ENCODE measurements at regions not wholly inside any gene's neighbourhood (a gene's known extent, or its start where the extent isn't known, plus 50 kb on each side); places are given as distances from the start of the nearest gene placed in this dataset.

- no peak for DNase-seq (ENCODE audit: low spot score)
Measured at GRCh38 chr21:36535618-36536241, 55.8 kb upstream of the CLDN14 start.

GRCh38 chr21:36538761-36539160 is 58.8 kb upstream of the CLDN14 start:
- Histone ChIP-seq H3K9ac (ENCODE audit: low read depth in 1 of 2, low read length in 2 of 2) (no peak overlapping the region), H3K4me3 (ENCODE audit: low read depth in 1 of 3, low read length in 3 of 3) (no peak overlapping the region), H3K27ac (ENCODE audit: low read depth in 1 of 2, low read length in 2 of 2) (no peak overlapping the region), H3K27me3 (ENCODE audit: control insufficient read depth in 4 of 4, insufficient read depth in 4 of 4, low read length in 3 of 4) (no peaks in the 10 kb centered on the region), H3K36me3 (ENCODE audit: control insufficient read depth in 4 of 4, insufficient read depth in 3 of 4, low read depth in 1 of 4, low read length in 3 of 4) (no peaks in the 10 kb centered on the region), H3K4me1 (ENCODE audit: control insufficient read depth in 4 of 4, insufficient read depth in 4 of 4, low read length in 3 of 4) (peaks cover 2 to 7% (median 3%) of the 10 kb centered on the region in 4 donors), H3K9me3 (ENCODE audit: control insufficient read depth in 4 of 4, low read length in 3 of 4) (no peaks in the 10 kb centered on the region)
- DNase-seq (ENCODE audit: low spot score): no peak
- 93% methylated on average over 11 of the region's 11 CpGs for WGBS
- no peak for TF ChIP-seq SP1 (IDR thresholded peaks at IDR 0.05)
- no peak for TF ChIP-seq FOXA1 (IDR thresholded peaks at IDR 0.05)
- TF ChIP-seq GABPA (IDR thresholded peaks at IDR 0.05 in 1 of 2, conservative IDR thresholded peaks at IDR 0.05 in 1 of 2): no peak
- TF ChIP-seq CTCF (IDR thresholded peaks at IDR 0.05; ENCODE audit: low read depth, low read length, missing input control): no peak
- no peak for TF ChIP-seq ZBTB33 (IDR thresholded peaks at IDR 0.05)
- TF ChIP-seq EGR1 (IDR thresholded peaks at IDR 0.05; ENCODE audit: low read depth in 2 of 2): no peak
- no peak for TF ChIP-seq FOXA2 (IDR thresholded peaks at IDR 0.05)
- no peak for TF ChIP-seq ATF3 (IDR thresholded peaks at IDR 0.05)
- TF ChIP-seq YY1 (IDR thresholded peaks at IDR 0.05): no peak
- TF ChIP-seq RAD21 (IDR thresholded peaks at IDR 0.05): no peak

More at GRCh38 chr21:36535618-36536241, 55.8 kb upstream of the CLDN14 start:
- H3K27ac ChIP-seq (ENCODE audit: low read depth in 1 of 2, low read length in 2 of 2): no peak overlapping the region
- H3K36me3 ChIP-seq (ENCODE audit: control insufficient read depth in 4 of 4, insufficient read depth in 3 of 4, low read depth in 1 of 4, low read length in 3 of 4): no peaks in the 10 kb centered on the region
- no peaks in the 10 kb centered on the region for H3K9me3 ChIP-seq (ENCODE audit: control insufficient read depth in 4 of 4, low read length in 3 of 4)
- no peaks in the 10 kb centered on the region for H3K4me1 ChIP-seq (ENCODE audit: control insufficient read depth in 4 of 4, insufficient read depth in 4 of 4, low read length in 3 of 4)
- H3K4me3 ChIP-seq (ENCODE audit: low read depth in 1 of 3, low read length in 3 of 3): no peak overlapping the region
- TF ChIP-seq ZBTB33 (IDR thresholded peaks at IDR 0.05) (no peak), NR2F2 (IDR thresholded peaks at IDR 0.05) (no peak), TAF1 (conservative IDR thresholded peaks at IDR 0.05) (no peak), EGR1 (IDR thresholded peaks at IDR 0.05; ENCODE audit: low read depth in 2 of 2) (no peak), ATF3 (IDR thresholded peaks at IDR 0.05) (no peak), REST (IDR thresholded peaks at IDR 0.05) (no peak), RXRA (IDR thresholded peaks at IDR 0.05) (no peak), JUND (IDR thresholded peaks at IDR 0.05) (no peak), RAD21 (IDR thresholded peaks at IDR 0.05) (no peak), HNF4G (IDR thresholded peaks at IDR 0.05) (no peak), GABPA (IDR thresholded peaks at IDR 0.05 in 1 of 2, conservative IDR thresholded peaks at IDR 0.05 in 1 of 2) (no peak)
- H3K27me3 ChIP-seq (ENCODE audit: control insufficient read depth in 4 of 4, insufficient read depth in 4 of 4, low read length in 3 of 4): no peaks in the 10 kb centered on the region
- no peak overlapping the region for H3K9ac ChIP-seq (ENCODE audit: low read depth in 1 of 2, low read length in 2 of 2)
- 66% methylated on average over 6 of the region's 6 CpGs for WGBS

All from liver (tissue), 8 donors.